Ishikawa (cell line): ENCODE measurements at regions not wholly inside any gene's neighbourhood (a gene's known extent, or its start where the extent isn't known, plus 50 kb on each side); places are given as distances from the start of the nearest gene placed in this dataset.

Experiments used
- EP300 ChIP-seq: IDR thresholded peaks from 2 replicates; pipeline ENCODE4 v1.6.1; 2012; ENCODE audit warnings: borderline replicate concordance
- USF1 ChIP-seq: IDR thresholded peaks from 2 replicates; pipeline ENCODE4 v1.6.1; 2012

- TF ChIP-seq USF1 (no peak), EP300 (no peak)
Observed at GRCh38 chr4:8726344-8726851, 133.8 kb downstream of the CPZ start.
